OCI-LY7 (cell line): ENCODE measurements at regions not wholly inside any gene's neighbourhood (a gene's known extent, or its start where the extent isn't known, plus 50 kb on each side); places are given as distances from the start of the nearest gene placed in this dataset.

Source experiments
- EZH2phosphoT487 ChIP-seq: fragments of 200-600 bp; sonication (generic); IDR thresholded peaks from 2 replicates; pipeline ENCODE4 v1.6.1; 2018; ENCODE audit warnings: low read depth, borderline replicate concordance, mild to moderate bottlenecking, mixed run types, antibody characterized with exemption, low read length, moderate library complexity, mixed read lengths
- TF ChIP-seq, protein P1 (sequence below): fragments of 200-600 bp; sonication (generic); conservative IDR thresholded peaks from 2 replicates; pipeline ENCODE4 v1.5.1; 2014; ENCODE audit warnings: mild to moderate bottlenecking, antibody characterized with exemption, low read length, moderate library complexity, mixed read lengths

DNA sequence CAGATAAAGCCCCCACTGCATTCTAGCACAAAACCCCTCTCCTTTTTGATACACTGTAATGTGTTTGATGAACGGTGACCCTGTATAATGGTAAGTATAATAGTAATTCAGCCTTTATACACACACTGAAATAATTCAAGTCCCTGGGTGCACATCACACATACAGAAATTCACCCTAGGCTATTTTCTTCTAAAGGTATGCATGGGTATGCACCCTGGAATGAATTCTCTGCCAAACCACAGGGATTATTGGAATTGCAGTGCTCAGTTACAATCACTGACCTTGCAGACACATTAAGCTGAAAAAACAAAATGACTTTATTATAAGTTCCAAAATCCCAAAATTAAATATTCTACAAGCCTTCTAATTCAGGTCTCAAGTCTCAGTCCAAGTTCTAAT is 245.9 kb upstream of the FAT3 start:
- TF ChIP-seq, protein P1, sequence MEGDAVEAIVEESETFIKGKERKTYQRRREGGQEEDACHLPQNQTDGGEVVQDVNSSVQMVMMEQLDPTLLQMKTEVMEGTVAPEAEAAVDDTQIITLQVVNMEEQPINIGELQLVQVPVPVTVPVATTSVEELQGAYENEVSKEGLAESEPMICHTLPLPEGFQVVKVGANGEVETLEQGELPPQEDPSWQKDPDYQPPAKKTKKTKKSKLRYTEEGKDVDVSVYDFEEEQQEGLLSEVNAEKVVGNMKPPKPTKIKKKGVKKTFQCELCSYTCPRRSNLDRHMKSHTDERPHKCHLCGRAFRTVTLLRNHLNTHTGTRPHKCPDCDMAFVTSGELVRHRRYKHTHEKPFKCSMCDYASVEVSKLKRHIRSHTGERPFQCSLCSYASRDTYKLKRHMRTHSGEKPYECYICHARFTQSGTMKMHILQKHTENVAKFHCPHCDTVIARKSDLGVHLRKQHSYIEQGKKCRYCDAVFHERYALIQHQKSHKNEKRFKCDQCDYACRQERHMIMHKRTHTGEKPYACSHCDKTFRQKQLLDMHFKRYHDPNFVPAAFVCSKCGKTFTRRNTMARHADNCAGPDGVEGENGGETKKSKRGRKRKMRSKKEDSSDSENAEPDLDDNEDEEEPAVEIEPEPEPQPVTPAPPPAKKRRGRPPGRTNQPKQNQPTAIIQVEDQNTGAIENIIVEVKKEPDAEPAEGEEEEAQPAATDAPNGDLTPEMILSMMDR, result no peak
- no peak for TF ChIP-seq EZH2phosphoT487
